Embryonic facial prominence (tissue), 1 donor: ENCODE measurements at regions not wholly inside any gene's neighbourhood (a gene's known extent, or its start where the extent isn't known, plus 50 kb on each side); places are given as distances from the start of the nearest gene placed in this dataset.

Source experiments
- DNase-seq: peaks from one replicate; pipeline ENCODE4 v3.0.0-alpha.2; 2016; ENCODE audit errors: extremely low spot score

- DNase-seq, result no peak
These were observed 160.2 kb upstream of the LMNTD1 start for GRCh38 chr12:25713264-25713663.

GRCh38 chr12:25714198-25714984 lies 161.3 kb upstream of the LMNTD1 start:
- no peak for DNase-seq

GRCh38 chr12:25715102-25715501 lies 162.0 kb upstream of the LMNTD1 start:
- no peak for DNase-seq

- no peak for DNase-seq
These were observed 163.8 kb upstream of the LMNTD1 start for GRCh38 chr12:25716842-25717241.

GRCh38 chr12:25717552-25717951 lies 164.5 kb upstream of the LMNTD1 start:
- no peak for DNase-seq

DNA sequence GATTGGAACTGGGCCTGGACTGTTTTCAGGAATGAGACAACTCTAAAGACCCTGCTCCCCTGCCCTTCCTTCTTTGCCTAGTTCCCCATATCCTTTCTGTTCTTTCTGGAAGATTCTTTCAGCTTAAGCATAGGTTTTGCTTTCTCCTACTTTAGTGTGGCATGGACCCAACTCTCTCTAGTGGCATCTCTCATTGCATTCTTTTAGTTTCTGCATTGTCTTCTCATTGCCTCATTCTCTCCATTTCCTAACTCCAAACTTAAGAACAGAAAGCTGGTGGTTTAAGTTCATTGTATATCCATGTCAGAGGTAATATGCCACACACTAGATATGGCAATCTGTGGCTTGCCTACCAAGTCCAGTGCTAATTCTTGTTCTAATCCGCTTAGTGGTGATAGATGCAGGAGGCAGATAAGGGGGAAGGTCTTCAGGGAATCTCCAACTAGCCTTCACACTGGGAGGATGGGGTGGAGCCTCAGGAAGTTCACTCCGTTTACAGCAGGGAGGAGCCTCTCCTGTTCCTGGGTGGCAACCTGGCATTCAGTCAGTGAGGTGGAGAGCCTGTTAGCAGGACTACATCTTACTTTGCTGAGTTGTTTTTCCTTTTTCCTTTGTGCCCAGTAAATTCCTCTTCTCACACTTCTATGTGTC lies 165.1 kb upstream of the LMNTD1 start:
- no peak for DNase-seq

DNA sequence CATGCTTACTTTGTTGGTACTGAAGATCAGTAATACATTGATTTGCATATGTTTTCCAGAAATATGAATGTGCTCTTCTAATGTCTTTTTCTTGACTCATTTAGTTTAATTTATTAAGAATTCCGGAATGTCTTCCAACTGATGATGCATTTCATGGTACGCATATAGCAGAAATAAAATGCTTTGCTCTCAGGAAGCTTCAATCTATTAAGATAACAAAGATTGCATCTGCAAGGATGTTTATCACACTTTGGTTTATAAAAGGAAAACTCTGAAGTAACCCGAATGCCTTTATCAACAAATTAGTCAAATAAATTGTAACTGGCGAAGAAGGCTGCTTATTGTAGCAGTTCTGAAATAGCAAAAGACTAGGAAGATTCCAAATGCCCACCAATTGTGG lies 166.4 kb upstream of the LMNTD1 start:
- DNase-seq, result no peak

DNA sequence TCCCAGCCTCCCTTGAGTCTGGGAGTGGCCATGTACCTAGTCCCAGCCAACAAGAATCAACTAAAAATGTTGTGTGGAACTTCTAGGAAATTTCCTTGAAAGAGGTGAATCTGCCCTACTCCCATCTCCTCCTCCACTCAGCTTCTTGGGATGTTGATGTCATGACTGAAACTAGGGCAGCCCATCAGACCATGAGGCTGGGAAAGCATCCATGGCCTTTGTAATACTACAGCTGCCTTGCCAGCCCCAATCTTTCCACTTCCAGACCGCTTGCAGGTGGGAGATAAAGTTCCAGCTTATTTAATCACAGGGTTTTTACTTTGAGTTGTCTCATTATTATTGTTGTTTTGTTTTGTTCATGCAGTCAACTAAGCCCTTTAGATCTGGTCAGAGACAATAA lies 170.3 kb upstream of the LMNTD1 start:
- no peak for DNase-seq

GRCh38 chr12:25723921-25724491 lies 170.9 kb upstream of the LMNTD1 start:
- DNase-seq, result no peak

- no peak for DNase-seq
These were observed 172.4 kb upstream of the LMNTD1 start for GRCh38 chr12:25725470-25725869.

DNA sequence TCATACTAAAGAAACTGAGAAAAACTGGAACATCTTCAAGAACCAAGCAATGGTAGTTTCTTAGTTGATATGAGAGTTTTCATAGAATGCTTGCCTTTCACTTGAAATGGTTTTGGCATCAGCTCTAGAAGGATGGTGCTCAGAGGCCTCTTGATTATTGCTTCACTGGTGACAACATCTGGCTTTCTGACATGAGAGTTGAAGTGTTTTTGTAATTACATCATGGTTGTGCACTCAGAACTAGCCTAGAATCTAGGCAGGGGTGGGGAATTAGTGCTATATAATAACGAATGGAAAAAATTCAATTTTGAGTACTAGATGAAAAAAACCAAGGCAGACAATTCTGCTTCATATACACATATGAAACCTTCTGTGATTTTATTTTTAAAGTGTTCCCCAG lies 172.8 kb upstream of the LMNTD1 start:
- DNase-seq, result peak; percentile 73

GRCh38 chr12:25728056-25728595 lies 175.0 kb upstream of the LMNTD1 start:
- DNase-seq, result no peak

- no peak for DNase-seq
These were observed 177.6 kb upstream of the LMNTD1 start for GRCh38 chr12:25730489-25731349.

DNA sequence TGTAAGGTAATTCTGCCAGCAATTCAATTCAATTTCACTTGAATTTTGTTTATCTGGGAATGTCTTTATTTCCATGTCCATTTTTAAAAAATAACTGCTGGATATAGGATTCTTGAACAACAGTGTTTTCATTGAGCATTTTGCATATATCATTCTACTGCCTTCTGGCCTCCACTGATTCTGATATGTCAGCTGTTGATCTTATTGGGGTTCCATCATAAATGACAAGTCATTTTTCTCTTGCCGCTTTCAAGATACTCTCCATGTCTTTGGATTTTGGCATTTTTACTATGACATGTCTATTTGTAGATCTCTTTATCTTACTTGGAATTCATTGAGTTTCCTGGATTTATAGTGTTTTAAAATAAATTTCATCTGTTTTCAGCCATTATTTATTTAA lies 180.5 kb upstream of the LMNTD1 start:
- no peak for DNase-seq

- no peak for DNase-seq
These were observed 181.6 kb upstream of the LMNTD1 start for GRCh38 chr12:25734529-25735180.

DNA sequence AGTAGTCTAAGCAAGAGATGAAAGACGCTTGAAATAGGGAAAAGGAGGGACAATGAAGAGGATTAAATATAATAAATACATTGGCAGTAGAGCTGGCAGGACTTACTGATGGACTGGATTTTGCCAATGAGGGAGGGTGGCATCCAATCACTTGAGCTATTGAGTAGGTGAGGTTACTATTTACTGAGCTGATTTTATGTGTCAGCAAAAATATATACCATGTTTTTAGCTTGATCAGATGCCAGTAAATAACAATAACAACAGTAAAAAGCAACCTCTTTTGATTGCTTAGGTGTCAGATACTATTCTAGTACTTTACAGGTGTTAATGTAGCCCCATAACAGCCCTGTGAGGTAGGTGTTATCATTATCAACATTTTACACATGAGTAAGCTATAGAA lies 187.5 kb upstream of the LMNTD1 start:
- DNase-seq, result no peak

DNA sequence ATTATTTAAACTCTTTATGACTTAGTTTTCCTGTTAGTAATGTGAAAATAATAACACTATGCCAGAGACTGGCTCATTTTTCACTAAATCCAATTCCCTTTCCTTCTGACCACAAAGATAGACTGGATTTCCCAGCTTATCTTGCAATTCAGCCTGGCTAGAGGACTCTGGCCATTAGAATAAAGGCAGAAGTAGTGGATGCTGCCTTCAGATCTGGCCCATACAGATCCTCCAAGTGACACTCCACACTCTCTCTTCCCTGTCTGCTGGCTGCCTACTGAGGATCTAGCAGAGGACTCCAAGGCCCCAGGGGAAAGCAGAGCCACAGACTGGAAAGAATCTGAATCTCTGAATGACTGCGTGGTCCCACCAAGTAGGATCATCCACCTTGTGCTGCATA lies 188.8 kb upstream of the LMNTD1 start:
- no peak for DNase-seq

- no peak for DNase-seq
These were observed 190.7 kb upstream of the LMNTD1 start for GRCh38 chr12:25743679-25744215.

DNA sequence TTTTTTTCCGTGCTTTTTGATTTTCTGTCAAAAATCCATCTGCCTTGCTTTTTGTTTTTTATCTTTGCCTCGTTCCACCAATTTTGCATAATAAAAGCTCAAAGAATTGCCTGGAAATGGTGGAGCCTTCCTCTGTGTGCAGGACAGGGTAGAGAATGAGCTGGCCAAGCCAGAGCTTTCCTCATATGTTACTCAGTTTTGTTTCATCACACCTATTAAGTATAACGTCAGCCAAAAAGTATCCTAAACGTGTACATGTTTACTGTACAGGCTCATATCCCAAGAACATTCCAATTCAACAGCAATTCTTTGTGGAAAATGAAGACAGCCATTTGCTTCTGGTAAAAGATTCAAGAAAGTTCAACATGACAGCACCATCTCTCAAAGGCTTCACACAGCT lies 191.2 kb upstream of the LMNTD1 start:
- no peak for DNase-seq

DNA sequence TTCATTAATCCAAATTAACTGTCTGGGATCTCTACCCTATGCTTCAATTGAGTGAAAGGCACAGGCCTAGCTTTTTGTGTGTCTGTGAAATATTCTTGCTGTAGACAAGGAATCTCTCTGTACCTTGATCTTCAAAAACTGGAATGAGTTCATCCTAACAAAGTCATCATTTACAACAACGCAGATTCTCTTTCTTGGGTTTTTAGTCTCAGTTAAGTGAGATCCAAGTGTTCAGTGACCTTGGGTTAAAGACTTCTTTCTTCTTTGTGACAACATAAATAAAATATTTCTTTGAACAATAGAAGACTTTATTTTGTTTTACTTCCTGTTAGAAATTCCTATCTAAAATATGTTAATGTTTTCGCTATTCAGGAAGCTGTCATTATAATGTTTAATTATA lies 192.2 kb upstream of the LMNTD1 start:
- no peak for DNase-seq

- no peak for DNase-seq
These were observed 193.0 kb upstream of the LMNTD1 start for GRCh38 chr12:25746131-25746530.
